Loucy (cell line): ENCODE measurements at regions not wholly inside any gene's neighbourhood (a gene's known extent, or its start where the extent isn't known, plus 50 kb on each side); places are given as distances from the start of the nearest gene placed in this dataset.

Experiments used
- H2AFZ ChIP-seq: fragments of 200-600 bp; sonication (generic); 2 replicates; pipeline ENCODE4 v1.6.0; 2016; ENCODE audit warnings: antibody characterized with exemption, mild to moderate bottlenecking, low read length, moderate library complexity
- H3F3A ChIP-seq: fragments of 200-600 bp; 2 replicates; pipeline ENCODE4 v1.6.0; 2016; ENCODE audit warnings: antibody characterized with exemption, low read depth, mild to moderate bottlenecking
- H3K27me3 ChIP-seq: fragments of 200-600 bp; sonication (generic); 2 replicates; pipeline ENCODE4 v1.6.1; 2014; ENCODE audit warnings: low read length, mild to moderate bottlenecking; ENCODE audit not compliant: insufficient read depth, poor library complexity, severe bottlenecking
- H3K36me3 ChIP-seq: fragments of 200-600 bp; sonication (generic); 2 replicates; pipeline ENCODE4 v1.6.1; 2016; ENCODE audit warnings: low read length; ENCODE audit not compliant: insufficient read depth
- H3K4me1 ChIP-seq: fragments of 200-600 bp; sonication (generic); 2 replicates; pipeline ENCODE4 v1.5.1; 2014; ENCODE audit warnings: low read length, mild to moderate bottlenecking; ENCODE audit not compliant: insufficient read depth, poor library complexity, severe bottlenecking
- H3K4me2 ChIP-seq: fragments of 200-600 bp; sonication (generic); 2 replicates; pipeline ENCODE4 v1.6.0; 2014; ENCODE audit warnings: antibody characterized with exemption, low read length, low read depth, mild to moderate bottlenecking; ENCODE audit not compliant: poor library complexity, severe bottlenecking
- H3K4me3 ChIP-seq: fragments of 200-600 bp; sonication (generic); 2 replicates; pipeline ENCODE4 v1.5.1; 2014; ENCODE audit warnings: low read length, mild to moderate bottlenecking, mixed read lengths; ENCODE audit not compliant: poor library complexity, severe bottlenecking
- H3K79me2 ChIP-seq: fragments of 200-600 bp; sonication (generic); 2 replicates; pipeline ENCODE4 v1.6.1; 2014; ENCODE audit warnings: low read length; ENCODE audit not compliant: insufficient read depth
- H3K9ac ChIP-seq: fragments of 200-600 bp; sonication (generic); 2 replicates; pipeline ENCODE4 v1.6.0; 2014; ENCODE audit warnings: mild to moderate bottlenecking, low read depth, low read length, moderate library complexity; ENCODE audit not compliant: poor library complexity, severe bottlenecking
- H3K9me2 ChIP-seq: fragments of 200-600 bp; sonication (generic); replicated peaks from 2 replicates; pipeline ENCODE4 v1.6.1; 2016; ENCODE audit warnings: low read depth, low read length, mixed read lengths
- H3K9me3 ChIP-seq: fragments of 200-600 bp; sonication (generic); 2 replicates; pipeline ENCODE4 v1.6.1; 2014; ENCODE audit warnings: mild to moderate bottlenecking, antibody characterized with exemption, low read length, low read depth; ENCODE audit not compliant: insufficient read depth
- H4K20me1 ChIP-seq: fragments of 200-600 bp; sonication (generic); 2 replicates; pipeline ENCODE4 v1.6.0; 2014; ENCODE audit warnings: antibody characterized with exemption, low read length, mild to moderate bottlenecking; ENCODE audit not compliant: insufficient read depth, poor library complexity, severe bottlenecking
- EZH2phosphoT487 ChIP-seq: fragments of 200-600 bp; IDR thresholded peaks from 2 replicates; pipeline ENCODE4 v1.6.1; 2018; ENCODE audit warnings: antibody characterized with exemption, mild to moderate bottlenecking, moderate library complexity, borderline replicate concordance
- TF ChIP-seq, protein P1 (sequence below): fragments of 200-600 bp; sonication (generic); conservative IDR thresholded peaks from 2 replicates; pipeline ENCODE4 v1.5.1; 2014; ENCODE audit warnings: mild to moderate bottlenecking, antibody characterized with exemption, low read length

- H3K4me3 ChIP-seq, result no peak overlapping the region
- no peaks in the 10 kb centered on the region for H4K20me1 ChIP-seq
- no peaks in the 10 kb centered on the region for H3F3A ChIP-seq
- no peaks in the 10 kb centered on the region for H3K79me2 ChIP-seq
- H3K36me3 ChIP-seq, result no peaks in the 10 kb centered on the region
- TF ChIP-seq EZH2phosphoT487, result no peak
- TF ChIP-seq, protein P1, sequence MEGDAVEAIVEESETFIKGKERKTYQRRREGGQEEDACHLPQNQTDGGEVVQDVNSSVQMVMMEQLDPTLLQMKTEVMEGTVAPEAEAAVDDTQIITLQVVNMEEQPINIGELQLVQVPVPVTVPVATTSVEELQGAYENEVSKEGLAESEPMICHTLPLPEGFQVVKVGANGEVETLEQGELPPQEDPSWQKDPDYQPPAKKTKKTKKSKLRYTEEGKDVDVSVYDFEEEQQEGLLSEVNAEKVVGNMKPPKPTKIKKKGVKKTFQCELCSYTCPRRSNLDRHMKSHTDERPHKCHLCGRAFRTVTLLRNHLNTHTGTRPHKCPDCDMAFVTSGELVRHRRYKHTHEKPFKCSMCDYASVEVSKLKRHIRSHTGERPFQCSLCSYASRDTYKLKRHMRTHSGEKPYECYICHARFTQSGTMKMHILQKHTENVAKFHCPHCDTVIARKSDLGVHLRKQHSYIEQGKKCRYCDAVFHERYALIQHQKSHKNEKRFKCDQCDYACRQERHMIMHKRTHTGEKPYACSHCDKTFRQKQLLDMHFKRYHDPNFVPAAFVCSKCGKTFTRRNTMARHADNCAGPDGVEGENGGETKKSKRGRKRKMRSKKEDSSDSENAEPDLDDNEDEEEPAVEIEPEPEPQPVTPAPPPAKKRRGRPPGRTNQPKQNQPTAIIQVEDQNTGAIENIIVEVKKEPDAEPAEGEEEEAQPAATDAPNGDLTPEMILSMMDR, result no peak
- H3K27me3 ChIP-seq, result no peaks in the 10 kb centered on the region
- H3K4me2 ChIP-seq, result no peak overlapping the region
- H2AFZ ChIP-seq, result no peak overlapping the region
- no peaks in the 10 kb centered on the region for H3K9me2 ChIP-seq
- H3K4me1 ChIP-seq, result no peaks in the 10 kb centered on the region
- no peaks in the 10 kb centered on the region for H3K9me3 ChIP-seq
- H3K9ac ChIP-seq, result no peak overlapping the region
Observed at GRCh38 chr6:1222728-1223595, 88.9 kb upstream of the FOXQ1 start.

DNA sequence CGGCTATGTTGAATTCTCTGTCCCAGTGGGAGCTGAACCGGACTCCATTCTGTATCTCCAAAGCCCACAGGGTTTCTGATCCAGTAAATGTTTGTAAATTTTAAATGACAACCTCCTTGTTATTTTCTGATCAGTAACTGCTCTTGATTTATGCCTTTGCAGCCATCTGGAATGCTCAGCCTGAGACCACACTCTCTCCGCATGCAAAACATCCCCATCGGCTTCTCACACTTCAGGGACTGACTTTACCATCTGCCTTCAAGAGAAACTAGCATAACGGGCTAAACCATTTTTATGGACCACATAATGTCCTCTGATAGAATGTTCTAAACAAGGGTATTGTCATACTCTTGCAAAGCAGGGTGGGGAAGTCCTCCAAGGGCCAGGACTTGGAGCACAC, 94.5 kb upstream of the FOXQ1 start:
- no peaks in the 10 kb centered on the region for H3K27me3 ChIP-seq
- no peak overlapping the region for H3K9ac ChIP-seq
- TF ChIP-seq, protein P1, result no peak
- TF ChIP-seq EZH2phosphoT487, result no peak
- no peak overlapping the region for H3K4me3 ChIP-seq
- H3K4me1 ChIP-seq, result no peaks in the 10 kb centered on the region
- H4K20me1 ChIP-seq, result no peaks in the 10 kb centered on the region
- no peaks in the 10 kb centered on the region for H3K79me2 ChIP-seq
- H3K4me2 ChIP-seq, result no peak overlapping the region
- no peaks in the 10 kb centered on the region for H3K9me3 ChIP-seq
- H3F3A ChIP-seq, result no peaks in the 10 kb centered on the region
- no peaks in the 10 kb centered on the region for H3K36me3 ChIP-seq
- H3K9me2 ChIP-seq, result no peaks in the 10 kb centered on the region
- H2AFZ ChIP-seq, result no peak overlapping the region

- Histone ChIP-seq H3K27me3 (no peaks in the 10 kb centered on the region), H3K9me3 (no peaks in the 10 kb centered on the region), H4K20me1 (no peaks in the 10 kb centered on the region), H3K4me3 (no peak overlapping the region), H3F3A (no peaks in the 10 kb centered on the region), H3K9me2 (no peaks in the 10 kb centered on the region), H3K4me1 (no peaks in the 10 kb centered on the region), H3K36me3 (no peaks in the 10 kb centered on the region), H3K4me2 (no peak overlapping the region), H3K9ac (no peak overlapping the region), H3K79me2 (no peaks in the 10 kb centered on the region), H2AFZ (no peak overlapping the region)
- TF ChIP-seq EZH2phosphoT487, result no peak
- TF ChIP-seq, protein P1, result no peak
Observed at GRCh38 chr6:1216488-1216974, 95.4 kb upstream of the FOXQ1 start.
